Dedifferentiated amniotic fluid mesenchymal stem cell (primary cell): ENCODE measurements at regions not wholly inside any gene's neighbourhood (a gene's known extent, or its start where the extent isn't known, plus 50 kb on each side); places are given as distances from the start of the nearest gene placed in this dataset.
"Not testable (repeated sequence)": the region's sequence is repeated elsewhere in the genome, so short reads cannot be mapped to it uniquely, and the experiment has no call there.

Experiments
- DNase-seq: peaks from one replicate; pipeline ENCODE4 v3.0.0-alpha.2; 2016; ENCODE audit errors: extremely low spot score

DNA sequence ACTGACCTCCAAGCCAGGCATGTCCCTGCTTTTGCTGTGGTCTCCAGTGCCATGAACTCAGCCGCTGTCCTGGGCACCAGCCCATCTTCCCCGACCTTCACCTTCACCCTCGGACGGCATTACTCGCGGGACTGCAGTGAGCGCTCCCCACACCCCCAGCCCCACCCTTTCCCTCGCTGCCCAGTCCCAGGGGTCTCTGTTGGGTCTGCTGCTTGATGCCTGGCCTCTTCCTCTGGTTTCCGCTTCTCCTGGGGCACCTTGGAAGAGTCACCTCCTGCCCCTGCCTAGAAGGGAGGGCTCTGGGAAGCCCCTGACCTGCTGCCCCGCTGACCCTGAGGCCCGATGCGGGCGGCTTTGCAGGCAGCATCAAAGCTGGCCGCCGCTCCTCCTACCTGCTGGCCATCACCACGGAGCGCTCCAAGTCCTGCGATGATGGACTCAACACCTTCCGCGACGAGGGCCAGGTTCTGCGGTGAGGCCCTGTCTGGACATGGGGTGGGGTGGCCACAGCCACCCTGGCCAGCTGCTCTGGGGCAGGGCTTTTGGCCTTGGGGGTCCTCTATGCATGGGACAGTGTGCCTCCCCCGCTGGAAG, 102.3 kb downstream of the ZNF267 start:
- not testable (repeated sequence) for DNase-seq

GRCh38 chr16:31978463-31978862, 104.9 kb downstream of the ZNF267 start:
- DNase-seq = not testable (repeated sequence)

DNA sequence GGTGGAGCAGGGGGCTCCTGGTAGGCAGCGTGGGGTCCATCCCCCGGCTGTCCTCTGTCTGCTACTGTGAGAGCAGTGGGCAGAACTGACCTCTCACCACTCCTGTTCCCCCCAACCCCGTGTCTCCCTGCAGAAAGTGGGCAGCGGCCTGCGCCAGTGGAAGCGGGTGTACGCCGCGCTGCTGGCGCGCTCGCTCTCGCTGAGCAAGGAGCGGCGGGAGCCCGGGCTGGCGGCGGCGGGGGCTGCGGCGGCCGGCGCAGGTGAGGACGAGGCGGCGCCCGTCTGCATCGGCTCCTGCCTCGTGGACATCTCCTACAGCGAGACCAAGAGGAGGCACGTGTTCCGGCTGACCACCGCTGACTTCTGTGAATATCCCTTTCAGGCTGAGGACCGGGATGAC, 108.1 kb downstream of the ZNF267 start:
- DNase-seq = not testable (repeated sequence)

- DNase-seq = not testable (repeated sequence)
Observed at GRCh38 chr16:31982986-31983385, 109.4 kb downstream of the ZNF267 start.

DNA sequence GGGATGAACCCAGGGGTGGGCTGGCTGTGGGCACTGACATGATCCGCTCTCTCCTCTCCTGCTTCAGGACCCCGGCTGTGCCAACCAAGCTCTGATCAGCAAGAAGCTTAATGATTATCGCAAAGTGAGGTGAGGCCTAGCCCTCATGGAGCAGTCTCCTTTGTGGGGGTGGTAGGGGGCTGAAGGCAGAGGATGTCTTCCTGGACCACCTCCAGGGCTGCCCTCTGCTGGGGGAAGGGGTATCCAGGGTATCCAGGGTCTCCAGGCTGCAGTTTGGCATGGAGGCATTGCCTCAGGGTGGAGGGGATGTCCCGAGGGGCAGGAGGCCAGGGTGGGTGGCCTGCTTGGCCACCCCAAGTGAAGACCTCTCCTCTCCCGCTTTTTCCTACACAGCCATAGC, 110.1 kb downstream of the ZNF267 start:
- DNase-seq = not testable (repeated sequence)

DNA sequence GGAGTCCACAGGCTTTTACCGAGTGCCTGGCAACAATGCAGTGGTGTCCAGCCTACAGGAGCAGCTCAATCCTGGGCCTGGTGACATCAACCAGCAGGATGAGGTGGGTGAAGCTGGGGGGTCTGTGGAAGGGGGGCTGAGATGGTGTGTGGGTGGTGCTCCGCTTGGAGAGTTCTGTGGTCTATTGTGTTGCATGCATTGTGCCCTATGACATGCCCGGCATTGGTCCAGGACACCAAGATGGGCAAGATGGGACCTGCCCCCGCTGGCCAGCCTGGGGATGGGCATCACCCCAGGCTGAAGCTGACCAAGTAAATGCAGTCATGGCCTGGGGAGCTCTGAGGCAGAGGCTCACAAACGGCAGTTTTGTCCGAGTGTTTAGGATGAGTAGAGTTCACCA, 113.3 kb downstream of the ZNF267 start:
- DNase-seq = not testable (repeated sequence)

GRCh38 chr16:31988595-31989581, 115.3 kb downstream of the ZNF267 start:
- DNase-seq = not testable (repeated sequence)

DNA sequence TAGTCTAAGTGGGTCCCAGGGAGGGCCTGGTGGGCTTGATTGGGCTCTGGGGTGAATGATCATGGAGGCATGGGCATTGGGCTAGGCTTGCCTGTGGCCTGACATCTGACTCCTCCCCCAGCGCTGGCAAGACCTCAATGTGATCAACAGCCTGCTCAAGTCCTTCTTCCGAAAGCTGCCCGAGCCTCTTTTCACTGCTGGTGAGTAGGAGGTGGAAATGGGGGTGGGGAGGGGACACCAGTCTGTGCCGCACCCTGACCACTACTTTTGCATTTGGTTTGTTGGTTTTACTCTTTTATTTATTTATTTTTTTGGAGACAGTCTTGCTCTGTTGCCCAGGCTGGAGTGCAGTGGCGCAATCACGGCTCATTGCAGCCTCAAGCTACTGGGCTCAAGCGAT, 116.7 kb downstream of the ZNF267 start:
- DNase-seq = not testable (repeated sequence)

DNA sequence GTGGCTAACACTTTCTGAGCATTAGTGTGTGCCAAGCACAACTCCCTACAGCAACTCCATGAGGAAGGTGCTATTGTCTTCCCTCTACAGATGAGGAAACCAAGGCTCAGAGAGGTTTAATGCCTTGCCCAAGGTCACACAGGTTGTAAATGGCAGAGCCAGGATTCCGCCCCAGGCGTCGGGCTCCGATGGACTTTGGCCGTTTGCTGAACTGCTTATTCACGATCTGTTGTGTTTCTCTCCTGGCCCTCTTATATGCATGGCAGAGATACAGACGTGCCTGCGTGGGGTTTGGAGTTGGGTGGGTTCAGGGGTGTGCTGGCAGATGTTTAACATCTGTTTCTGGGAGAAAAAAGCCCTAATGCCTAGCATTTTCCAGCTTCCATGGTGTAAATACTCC, 117.4 kb downstream of the ZNF267 start:
- DNase-seq = not testable (repeated sequence)

- not testable (repeated sequence) for DNase-seq
Observed at GRCh38 chr16:31996325-31996724, 122.7 kb downstream of the ZNF267 start.

DNA sequence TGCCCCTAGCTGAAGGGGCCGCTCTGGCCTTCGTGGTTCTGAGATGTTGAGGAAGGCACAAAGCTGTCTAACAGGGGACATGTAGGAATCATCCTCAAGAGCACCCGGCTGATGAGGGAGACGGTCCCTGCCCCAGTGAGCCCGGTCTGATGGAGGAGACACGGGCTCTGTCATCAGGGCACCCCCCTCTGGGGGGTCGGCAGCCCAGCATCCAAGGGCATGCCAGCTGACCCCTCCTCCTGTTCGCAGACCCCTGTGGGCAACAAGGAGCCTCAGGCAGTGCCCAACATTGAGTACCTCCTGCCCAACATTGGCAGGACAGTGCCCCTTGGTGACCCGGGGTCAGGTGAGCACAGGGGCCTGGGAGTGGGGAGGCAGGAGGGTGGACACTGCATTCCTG, 128.9 kb downstream of the ZNF267 start:
- not testable (repeated sequence) for DNase-seq

DNA sequence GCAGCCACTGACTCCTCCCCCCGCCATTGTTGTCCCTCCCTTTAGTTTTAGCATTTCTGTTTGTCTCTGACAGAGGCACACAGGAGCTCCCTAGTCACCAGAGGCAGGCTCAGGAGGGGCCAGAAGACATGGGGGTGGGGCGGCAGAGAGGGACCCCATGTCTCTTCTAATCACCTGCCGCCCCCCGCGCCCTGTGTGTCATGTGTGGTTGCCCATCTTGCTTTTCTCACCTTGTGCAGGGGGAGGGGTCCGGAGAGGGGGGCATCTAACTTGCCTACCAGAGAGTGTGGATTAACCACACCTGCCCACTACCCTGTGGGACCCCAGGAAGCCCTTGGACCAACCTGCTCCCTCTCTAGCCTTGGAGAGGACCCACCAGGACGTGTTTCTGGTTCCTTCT, 130.2 kb downstream of the ZNF267 start:
- not testable (repeated sequence) for DNase-seq

DNA sequence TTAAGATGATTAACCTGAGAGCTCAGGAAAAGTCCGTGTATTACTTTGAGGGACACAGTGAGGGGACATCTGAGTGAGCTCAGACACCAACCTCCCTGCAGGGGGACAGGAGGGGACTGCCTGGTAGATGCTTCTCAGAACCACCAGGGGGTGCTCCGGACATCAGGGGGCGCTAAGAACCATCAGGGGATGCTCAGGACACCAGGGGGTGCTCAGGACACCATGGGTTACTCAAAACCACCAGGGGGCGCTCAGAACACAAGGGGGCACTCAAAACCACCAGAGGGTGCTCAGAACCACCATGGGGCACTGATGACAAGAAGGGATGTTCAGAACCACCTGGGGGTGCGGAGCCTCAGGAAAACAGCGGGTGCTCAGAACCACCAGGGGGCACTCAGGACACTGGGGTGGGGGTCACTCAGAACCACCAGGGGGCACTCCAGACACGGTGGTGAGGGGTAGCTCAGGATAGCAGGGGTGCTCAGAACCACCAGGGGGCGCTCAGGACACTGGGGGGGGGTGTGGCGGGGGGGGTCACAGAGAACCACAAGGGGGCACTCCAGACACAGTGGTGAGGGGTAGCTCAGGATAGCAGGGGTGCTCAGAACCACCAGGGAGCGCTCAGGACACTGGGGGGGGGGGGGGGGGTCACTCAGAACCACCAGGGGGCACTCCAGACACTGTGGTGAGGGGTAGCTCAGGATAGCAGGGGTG, 165.3 kb downstream of the ZNF267 start:
- not testable (repeated sequence) for DNase-seq

DNA sequence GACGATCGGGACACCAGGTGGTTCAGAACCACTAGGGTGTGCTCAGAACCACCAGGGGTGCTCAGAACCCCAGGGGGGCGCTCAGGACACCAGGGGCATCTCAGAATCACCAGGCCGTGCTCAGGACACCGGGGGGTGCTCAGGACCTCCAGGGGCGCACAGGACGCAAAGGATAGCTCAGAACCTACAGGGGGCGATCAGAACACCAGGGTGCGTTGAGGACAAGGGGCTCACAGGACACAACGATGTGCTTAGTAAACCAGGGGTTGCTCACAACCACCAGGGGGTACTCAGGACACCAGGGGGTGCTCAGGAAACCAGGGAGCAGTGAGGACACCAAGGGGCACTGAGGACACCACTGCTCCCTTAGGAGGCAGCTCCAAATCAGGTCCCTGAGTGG, 166.3 kb downstream of the ZNF267 start:
- DNase-seq = not testable (repeated sequence)

DNA sequence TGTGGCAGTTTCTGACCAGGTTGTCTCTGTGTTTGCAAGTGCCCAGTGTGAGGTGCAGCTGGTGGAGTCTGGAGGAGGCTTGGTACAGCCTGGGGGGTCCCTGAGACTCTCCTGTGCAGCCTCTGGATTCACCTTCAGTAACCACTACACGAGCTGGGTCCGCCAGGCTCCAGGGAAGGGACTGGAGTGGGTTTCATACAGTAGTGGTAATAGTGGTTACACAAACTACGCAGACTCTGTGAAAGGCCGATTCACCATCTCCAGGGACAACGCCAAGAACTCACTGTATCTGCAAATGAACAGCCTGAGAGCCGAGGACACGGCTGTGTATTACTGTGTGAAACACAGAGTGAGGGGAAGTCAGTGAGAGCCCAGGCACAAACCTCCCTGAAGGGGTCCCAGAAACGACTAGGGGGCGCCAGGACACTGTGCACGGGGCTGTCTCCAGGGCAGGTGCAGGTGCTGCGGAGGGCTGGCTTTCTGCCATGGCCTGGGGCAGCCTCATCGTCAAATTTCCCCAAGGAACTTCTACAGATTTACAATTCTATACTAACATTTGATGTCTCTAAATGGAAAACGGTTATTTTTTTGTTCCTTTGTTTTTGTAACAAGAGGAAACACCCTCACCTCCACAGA, 187.0 kb upstream of the TP53TG3D start:
- DNase-seq = not testable (repeated sequence)

- not testable (repeated sequence) for DNase-seq
Observed at GRCh38 chr16:32071586-32071985, 181.5 kb upstream of the TP53TG3D start.

GRCh38 chr16:32083891-32084290, 169.2 kb upstream of the TP53TG3D start:
- DNase-seq = not testable (repeated sequence)

DNA sequence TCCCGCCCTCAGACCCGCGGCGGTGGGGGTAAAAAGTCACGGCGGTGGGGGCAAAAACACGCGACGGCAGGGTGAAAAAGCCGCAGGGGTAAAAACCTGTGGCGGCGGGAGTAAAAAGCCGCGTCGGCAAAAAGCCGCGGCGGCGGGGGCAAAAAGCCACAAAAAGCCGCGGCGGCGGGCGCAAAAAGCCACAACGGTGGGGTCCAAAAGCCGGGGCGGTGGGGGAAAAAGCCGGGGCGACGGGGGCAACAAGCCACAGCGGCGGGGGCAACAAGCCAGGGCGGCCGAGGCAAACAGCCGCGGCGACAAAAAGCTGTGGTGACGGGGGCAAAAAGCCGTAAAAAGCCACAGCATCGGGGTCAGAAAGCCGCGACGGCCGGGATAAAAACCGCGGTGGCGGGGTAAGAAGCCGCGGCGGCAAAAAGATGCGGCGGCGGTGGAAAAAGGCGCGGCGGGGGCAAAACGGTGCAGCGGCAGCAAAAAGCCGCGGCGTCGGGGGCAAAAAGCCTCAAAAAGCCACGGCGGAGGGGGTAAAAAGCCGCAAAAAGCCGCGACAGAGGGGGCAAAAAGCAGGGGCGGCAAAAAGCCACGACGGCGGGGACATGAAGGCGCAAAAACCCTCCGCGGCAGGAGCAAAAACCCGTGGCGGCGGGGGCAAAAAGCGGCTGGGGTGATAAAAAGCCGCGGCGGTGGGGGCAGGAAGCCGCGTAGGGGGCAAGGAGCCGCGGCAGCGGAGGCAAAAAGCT, 168.3 kb upstream of the TP53TG3D start:
- DNase-seq = not testable (repeated sequence)

- not testable (repeated sequence) for DNase-seq
Observed at GRCh38 chr16:32085438-32086141, 167.5 kb upstream of the TP53TG3D start.

DNA sequence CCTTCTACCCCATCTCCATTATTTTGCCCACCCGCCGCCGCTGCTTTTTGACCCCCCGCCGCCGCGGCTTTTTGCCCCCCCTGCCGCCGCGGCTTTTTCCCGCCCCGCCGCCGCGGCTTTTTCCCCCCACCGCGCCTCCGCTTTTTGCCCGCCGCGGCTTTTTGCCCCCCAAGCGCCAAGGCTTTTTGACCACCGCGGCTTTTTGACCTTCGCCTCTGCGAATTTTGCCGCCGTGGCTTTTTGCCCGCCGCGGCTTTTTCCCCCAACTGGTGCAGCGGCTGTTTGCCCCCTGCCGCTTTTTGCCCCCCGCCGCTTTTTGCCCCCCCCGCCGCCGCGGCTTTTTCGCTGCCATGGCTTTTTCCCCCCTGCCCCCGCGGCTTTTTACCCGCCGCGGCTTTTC, 137.5 kb upstream of the TP53TG3D start:
- peak; percentile 12 for DNase-seq
